GM21447 (cell line): ENCODE measurements at regions not wholly inside any gene's neighbourhood (a gene's known extent, or its start where the extent isn't known, plus 50 kb on each side); places are given as distances from the start of the nearest gene placed in this dataset.

Experiments used
- ATAC-seq: cut with Tn5 transposase; IDR thresholded peaks from one replicate; pipeline ENCODE4 v1.9.1; 2021; ENCODE audit not compliant: unreplicated experiment

DNA sequence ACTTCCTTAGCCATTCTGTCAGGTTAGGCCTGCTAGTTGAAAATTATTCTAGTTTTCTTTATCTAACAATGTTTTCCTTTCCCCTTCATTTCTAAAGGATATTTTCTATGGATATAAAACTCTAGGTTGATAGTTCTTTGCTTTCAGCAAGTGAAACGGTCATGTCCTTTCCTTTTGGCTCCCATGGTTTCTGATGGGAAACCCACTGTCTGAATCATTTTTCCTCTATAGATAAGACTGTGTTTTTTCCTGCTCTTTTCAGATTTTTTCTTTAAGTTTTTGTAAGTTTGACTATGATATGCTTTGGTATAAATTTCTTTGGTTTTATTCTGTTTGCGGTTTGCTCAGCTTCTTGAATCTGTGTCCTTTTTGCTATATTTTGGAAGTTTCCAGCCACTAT is 800.9 kb downstream of the USP25 start:
- no peak for ATAC-seq

DNA sequence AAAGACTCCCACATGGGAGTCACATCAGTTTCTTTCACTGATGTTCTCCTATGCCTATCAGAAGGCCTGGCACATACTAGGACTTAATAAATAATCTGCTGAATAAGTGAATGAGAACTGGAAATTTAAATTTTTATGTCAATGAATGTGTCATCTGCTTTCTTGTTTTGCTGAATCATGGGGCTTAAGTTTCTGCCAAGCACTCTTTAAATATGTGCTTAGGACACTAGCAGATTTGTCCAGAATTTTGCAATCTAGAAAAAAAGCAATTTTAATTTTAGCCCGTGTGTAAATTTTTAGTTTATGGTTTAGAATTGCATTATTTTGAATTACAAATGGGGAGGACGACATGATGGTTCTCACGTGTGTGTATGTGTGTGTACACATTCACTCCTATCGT is 803.1 kb downstream of the USP25 start:
- no peak for ATAC-seq

DNA sequence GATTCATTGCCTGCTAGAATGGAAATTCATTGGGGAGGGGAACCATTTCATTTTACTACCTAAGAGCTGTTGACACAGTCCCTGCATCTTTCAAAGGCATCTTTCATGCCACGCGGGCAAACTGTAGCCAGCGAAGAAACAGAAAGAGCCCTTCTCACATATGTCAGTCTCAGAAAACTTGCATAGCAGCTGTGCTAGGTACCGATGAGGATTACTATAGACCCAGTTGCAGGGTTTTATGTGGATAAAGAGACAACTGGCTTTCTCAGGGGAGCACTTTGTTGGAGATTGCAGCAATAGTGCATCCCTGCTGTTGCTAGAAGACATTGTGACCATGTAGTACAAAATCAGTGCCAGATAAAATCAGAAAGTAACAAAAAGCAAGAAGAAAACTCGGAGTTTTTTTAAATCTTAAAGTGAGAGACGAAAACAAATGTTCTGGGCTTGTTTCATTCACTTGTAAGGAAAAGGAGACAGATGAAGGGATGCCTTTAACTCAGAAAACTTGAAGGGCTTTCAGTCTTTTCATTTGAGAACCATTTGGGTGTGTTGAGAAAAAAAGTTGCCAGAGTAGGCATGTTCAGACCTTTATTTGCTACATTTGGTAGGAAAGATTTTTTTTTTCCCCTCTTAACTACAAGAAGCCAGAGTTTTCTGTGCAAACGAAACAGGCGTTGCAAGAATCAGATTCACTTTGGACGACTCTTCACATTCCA is 804.1 kb downstream of the USP25 start:
- ATAC-seq, result no peak

DNA sequence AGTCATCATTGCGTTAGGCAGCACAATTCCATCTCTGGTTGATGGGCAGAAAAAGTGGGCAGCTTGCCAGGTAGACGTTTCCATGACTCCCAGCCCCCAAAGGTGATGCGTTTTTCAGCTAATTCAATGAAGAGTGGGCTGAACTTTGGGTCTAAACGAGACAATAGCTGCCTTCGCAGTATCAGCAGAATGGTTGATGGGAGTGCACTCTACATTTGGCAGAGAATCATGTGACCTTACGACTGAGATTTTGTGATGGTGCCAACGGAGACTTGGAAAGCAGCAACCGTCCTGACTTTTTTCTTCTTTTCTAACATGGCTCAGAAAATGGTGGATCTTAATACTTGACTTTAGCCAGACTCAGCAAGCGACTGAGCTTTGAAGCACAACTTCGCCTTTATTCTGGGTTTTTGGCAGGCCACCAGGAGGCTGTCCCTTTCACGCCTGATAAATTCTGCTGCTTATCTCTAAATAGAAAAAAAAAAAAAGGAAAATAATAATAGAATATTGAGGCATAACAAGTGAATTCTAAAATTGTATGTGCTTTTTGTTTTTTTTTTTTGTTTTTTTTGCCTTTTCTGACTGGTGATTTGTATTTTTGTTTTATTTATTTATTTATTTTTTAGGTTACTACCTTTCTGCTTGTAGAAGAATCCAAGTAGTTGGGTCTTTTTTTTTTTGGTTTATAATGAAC is 804.8 kb downstream of the USP25 start:
- no peak for ATAC-seq

DNA sequence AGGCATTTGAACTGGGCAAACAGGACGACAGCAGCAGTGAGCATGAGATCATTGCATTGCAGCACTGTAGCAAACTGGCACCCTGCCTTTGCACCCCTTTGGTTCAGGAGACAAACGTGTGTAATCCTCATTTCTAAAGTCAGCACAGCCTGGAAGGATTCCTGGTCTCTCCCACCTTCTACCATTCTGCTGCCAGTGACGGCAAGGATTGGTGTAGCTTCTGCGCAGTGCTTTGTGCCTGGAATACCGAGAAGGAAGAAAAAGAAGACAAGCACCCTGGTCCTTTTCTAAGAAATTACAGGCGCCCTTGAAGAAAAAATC is 805.3 kb downstream of the USP25 start:
- no peak for ATAC-seq

DNA sequence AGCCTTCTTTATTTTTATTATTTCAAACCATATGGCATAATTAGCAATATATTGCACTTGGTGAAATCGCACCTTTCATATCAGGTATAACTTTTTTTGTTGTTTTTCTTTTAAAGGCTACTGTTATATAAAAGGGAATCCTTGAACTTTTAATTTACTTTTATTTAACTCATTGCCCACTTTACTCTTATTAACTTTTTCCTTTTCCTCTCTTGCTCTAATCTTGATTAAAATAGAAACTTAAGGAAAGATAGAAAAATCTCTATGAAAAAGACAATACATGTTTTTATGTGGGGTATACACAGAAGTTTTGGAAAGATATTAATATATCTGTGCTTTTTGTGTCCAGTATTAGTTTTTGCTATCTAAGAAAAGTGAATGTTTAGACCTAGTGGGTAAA is 805.8 kb downstream of the USP25 start:
- no peak for ATAC-seq

DNA sequence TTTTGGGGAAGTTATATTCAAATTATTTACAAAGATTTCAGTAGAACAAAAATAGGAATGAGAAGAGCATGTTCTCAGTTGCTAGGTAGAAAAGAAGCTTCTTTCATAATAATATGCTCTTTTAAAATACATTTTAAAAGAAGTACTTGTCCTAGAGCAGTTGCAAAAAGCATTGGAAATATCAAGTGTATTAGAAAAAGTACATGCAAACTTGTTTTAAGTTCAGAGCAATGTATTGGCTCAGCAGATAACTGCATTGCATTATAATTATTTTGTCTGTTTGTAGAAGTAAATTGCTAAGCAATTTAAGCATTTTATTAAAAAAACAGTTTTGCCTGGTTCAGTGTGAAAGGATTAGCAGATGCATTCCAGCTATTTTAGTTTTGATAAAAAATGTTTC is 806.4 kb downstream of the USP25 start:
- no peak for ATAC-seq

DNA sequence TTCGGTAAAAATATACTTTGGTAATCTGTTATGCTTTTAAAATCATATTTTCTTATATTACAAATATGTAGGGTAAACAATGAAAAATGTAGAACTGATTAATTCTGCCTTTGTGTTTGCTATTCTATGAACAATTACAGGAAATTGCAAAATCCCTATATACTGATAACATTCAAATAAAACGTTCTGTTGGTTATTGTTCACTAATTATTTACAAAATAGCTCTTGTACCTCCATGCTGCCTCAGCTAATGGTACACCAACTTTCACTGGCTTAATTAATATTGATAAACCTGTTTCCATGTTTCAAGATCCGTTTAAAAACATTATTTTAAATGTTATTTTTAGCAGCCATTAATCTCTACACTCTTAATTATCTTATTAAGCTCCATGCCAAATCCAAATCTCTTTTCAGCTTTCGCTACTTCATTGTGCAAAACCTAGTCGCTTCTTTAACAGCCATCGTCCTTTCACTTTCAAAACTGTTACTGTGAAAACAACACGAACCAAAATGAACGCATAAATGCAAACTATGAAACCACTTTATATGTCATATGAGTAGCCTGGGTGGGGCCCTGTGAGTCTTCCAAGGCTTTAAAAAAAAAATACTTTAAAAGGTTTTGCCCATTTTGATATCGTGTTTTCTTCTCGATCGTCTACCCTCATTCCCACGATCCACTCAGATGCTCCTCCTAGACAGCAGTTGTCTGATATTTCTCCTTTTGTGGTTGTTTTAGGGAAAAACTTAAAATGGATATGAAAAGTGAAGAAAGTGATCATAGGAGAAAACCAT is 807.1 kb downstream of the USP25 start:
- ATAC-seq, result no peak

DNA sequence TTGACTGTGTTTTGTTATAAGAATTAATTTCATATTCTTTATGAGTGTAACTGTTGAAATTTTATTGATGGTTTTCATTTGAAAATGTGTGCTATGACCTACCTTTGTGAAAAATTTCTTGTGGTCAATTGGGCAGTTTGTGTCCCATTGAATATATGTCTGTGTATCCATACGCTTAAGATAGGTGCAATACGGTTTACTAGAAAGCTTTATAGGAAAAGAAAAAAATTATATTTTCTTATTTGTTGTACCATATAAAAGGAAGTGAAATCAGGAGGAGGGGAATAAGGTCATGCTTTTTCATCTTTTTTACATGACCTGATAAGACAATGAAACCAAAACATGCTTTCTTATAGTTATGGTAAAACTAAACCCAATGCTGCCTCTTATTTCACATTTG is 807.7 kb downstream of the USP25 start:
- ATAC-seq, result no peak

DNA sequence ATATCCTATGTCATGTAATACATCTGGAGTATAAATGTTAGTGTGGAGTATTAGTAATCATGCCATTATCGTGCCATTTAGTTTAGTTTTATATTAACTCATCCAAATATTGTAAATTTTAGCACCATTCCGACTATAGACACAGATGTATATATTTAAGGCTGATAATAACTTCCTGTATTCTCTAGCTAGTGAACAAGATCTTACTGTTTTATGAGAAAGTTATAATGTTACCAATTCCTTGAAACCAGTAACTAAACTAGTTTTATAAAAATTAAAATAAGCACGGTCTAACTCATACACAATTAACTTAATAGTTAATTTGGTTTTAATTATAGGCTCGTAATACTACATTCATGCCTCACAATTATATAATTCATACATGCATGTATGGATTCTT is 808.6 kb downstream of the USP25 start:
- ATAC-seq, result no peak

DNA sequence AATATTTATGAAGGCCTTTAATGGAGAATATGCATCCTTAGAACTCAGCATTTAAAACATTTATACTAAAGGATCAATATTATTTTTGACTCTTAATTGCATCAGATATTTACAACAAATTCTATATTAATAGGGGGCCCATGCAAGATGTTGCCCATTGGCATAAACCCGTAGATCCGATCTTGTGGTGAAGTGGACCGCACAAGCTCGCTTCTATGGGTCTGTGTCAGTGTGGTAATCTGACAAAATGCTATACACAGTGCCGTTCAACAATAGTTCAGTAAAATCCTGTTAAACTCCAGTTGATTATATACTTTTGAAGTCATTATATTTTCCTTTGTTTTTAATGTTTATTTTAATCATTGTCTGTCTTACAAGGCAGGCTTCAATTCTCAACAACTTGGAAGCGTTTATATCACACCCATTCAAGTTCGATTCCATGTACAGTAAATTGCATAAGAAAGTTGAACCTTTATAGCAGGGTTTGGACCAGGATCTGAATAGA is 809.2 kb downstream of the USP25 start:
- ATAC-seq, result no peak

DNA sequence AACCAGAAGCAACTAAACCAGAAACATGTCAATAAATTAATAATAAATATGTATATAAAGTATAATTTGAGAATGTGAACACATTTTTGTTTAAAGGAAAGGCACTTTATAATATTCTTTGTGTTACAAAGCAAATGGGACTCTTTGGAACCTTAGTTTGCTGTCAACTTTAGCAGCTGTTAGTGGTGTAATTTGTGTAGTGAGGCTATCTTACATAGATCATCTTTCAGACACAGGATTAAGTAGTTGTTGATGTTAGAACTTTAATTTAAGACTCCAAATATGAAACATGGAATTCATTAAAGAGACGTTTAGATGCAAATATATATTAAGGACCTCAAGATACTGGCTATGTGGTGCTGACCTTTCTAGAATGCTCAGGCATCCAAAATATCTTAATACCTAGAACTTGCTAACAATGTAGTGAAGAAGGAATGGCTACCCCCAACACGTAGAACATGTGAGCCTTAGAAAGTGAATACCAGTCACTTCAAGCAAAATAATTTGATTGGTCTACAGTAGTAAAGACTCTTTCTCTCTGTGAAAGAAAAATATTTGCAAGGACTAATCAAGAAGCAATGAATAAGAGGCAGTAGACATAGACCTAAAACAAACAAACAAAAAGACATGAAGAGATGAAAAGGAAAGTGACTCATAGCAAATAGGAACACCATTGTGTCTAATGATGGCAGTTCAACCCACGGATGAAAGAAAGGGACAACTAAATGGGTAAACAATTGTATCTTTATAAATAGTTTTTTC is 811.4 kb downstream of the USP25 start:
- no peak for ATAC-seq

DNA sequence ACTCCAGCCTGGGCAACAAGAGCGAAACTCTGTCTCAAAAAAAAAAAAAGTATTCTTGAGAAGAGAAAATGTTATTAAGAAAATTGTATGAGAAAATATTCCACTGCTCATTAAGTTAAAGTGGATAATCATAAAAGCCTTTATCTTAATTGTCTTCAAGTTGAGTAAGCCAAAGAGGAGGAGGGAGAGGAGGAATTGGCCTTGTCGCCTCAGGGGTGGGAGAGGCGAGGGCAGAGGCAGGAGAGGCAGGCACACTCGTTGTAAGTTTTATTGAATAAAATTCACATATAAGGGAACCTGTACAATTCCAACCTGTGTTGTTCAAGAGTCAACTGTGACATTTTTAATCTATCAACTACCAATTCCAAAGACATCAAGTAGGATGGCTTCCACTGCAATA is 820.3 kb downstream of the USP25 start:
- ATAC-seq, result no peak

DNA sequence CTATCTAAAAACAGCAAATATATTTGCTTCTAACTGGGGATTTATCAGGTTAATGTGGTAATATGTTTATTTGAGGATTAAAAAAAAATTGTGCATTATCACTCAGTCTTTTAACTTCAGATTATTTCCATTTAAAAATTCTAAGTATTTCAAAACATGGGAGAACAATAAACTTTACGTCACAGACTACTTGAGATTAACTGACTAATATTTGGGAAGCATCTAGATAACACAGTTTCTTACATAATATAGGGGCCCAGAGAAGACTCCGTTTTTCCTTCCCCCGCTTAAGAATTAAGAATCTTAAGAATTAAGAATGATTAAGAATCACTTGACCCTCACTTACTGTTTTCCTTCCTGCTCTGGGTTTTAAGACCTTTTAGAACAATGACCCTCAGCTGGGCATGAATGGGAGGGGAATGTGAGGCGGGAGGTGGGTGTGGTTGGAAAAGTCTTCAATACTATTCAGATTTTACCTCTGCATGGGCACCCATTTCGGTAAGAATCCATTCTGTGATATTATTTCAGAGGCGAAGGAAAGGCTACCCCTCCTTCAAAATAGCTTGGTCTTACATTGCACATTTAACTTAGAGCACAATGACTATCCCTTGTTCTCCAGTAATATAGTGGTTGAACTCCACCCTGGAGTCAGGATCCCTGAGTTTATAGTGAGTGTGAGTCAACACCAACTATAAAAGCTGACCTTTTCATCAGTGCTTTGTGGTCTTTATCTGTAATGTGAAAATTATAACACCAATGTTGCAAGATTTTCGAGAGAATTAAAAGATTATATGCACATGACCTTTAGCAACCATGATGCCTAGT is 821.3 kb downstream of the USP25 start:
- ATAC-seq, result no peak

DNA sequence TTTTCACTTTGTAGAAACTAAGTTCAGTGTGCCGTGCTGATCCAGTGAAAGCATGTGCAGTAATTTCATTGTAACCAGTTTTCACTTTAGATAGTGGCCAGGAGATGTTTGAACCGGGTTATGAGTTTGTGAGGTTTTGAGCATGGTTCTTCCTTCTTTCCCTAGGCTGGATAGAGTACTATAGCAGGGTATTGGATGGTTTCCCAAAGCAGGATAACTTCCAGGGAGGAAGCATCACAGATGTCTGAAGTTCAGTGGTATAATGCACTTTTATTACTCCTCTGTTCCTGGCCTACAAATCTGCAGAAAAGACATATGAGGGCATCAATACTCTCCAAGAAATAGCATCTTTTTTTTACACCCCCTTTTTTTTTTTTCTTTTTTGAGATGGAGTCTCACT is 823.1 kb downstream of the USP25 start:
- no peak for ATAC-seq

DNA sequence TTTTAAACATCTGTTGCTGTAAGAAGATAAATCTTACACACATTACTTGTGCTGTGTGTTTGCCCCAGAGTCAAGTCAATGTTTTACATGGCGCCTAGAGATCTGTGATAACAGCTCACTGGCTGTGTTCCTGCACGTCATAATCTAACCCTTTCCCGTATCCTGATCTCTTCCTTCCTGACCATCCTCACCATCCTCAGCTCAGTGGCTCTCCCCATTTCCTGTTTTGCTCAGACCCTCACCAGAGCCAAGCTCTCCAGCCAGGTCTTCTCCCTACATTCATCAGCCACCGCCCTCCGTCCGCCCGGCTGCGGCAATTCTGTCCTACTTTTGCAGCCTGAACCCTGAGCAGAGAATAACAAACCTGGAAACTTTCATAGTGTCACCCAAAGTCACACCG is 824.7 kb downstream of the USP25 start:
- no peak for ATAC-seq

DNA sequence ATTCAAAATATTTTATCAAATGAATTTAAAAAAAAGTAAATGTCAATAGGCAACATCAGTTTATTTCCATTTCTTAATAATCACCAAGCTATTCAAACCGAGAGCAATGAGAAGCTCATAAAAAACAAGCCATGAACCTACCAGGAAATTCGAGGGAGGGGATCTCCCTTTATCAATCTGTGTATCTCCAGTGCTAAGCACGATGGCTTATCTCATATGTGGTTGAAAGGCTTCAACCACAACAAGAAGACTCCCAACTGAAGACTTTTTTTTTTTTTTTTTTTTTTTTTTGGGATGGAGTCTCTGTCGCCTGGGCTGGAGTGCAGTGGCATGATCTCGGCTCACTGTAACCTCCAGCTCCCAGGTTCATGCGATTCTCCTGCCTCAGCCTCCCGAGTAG is 833.3 kb downstream of the USP25 start:
- ATAC-seq, result no peak

DNA sequence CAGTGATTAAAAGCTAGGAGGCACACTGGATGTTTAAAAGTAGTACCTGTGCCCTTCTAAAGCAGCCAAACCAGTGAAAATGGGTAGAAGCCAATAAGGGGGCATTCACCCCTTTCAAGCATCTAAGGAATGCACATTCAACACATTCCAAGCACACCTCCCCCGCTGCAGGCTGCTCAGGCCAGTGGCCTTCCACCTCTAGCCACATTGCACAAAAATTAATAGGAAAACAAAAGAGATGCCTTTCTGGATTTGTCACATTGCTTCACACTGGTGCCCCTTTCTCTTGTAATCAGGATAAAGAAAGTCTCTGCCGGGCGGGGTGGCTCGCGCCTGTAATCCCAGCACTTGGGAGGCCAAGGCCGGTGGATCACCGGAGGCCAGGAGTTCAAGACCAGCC is 834.0 kb downstream of the USP25 start:
- ATAC-seq, result no peak

DNA sequence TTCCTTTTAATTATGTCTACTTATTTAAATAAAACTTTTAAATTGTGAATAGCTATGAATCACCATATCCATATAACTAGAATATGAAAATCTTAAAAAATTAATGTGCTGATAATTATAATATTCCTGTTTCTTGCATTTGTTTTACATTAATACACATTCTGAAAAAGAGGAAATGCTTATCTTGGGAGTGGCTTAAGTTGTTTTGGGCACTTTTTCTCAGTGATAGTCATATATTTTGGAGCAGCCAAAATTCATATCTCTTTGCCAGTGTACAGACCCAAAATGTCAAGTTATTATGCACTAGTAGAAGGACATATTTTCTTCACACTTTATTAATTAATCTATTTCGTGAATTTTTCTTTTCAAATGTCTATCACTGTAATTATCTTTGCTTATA is 838.5 kb downstream of the USP25 start:
- no peak for ATAC-seq

DNA sequence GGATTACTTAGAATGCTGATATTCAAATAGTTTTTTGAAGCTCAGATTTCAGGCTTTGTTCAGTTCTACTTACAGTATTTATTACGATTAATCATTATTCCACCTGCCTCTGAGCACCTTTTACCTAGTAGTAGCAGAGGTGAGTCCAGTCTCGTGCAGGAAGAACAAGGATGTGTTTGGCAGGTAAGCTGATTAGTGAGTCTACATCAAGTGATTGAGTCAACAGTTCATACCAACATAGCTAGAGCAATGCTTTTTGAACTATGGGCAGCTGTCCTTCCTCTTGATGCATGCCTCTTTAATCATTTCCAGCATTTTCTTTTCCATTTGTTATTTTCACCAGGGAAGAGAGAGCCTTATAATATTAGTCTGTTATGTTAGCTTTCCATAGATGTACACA is 838.9 kb downstream of the USP25 start:
- ATAC-seq, result no peak

DNA sequence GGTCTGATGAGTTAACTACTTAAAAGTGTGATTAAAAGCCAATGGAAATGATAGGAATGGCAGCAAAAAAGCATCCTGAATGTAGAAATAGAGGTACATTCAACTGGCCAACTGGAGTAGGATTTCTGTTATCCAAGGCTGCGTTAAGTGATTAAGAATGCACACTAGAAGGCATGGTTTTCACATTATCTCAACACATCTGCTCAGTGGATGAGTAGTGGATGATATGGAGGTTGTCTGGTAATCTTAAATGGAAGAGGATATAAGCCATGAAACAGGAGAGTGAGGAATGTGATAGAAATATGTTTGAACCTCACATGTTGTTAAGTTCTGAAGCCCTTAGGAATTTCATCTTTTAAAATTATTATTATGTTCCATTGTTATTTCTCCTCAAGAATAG is 839.9 kb downstream of the USP25 start:
- ATAC-seq, result no peak
